HG03060 (cell line): ENCODE measurements at regions not wholly inside any gene's neighbourhood (a gene's known extent, or its start where the extent isn't known, plus 50 kb on each side); places are given as distances from the start of the nearest gene placed in this dataset.

Source experiments
- ATAC-seq: cut with Tn5 transposase; IDR thresholded peaks from one replicate; pipeline ENCODE4 v1.9.1; 2021; ENCODE audit warnings: low read depth, moderate number of reproducible peaks; ENCODE audit not compliant: unreplicated experiment

DNA sequence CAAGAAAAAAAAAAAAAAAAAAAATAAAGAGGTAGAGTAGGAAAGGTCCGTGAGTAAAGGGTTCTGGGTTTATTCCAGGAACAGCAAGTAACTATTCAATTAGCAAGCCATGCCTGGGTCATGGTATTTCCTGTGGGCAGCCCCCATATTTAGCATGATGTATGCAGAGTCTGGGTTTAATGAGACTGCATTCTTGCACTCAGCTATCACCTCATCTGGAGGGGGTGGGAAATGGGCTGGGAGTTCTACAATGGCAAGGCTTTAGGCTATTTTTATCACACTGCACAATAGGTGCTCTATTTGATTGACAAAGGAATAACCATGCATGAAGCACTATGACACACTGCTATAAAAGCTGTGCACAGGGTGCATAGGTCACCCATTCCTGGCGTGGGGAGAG, 104.0 kb upstream of the CCL2 start:
- no peak for ATAC-seq

DNA sequence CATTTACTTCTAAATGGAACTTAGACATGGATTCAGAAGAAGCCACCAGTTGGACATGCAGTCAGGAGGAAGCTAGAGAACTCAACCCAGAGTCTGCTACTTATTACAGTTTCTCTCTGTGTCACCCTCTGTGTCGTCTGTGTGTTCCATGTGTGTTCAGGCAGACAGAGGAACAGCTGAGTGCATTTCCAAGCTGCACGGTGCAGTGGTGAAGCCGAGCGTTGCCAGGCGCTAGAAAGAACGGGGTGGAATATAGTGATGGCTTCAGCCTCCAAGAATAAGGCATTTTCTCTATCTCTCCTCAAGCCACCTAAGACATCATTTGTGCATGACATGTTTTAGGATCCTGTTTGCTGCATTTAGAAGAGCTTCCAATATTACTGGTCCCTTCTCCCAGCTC, 101.1 kb upstream of the CCL2 start:
- no peak for ATAC-seq

DNA sequence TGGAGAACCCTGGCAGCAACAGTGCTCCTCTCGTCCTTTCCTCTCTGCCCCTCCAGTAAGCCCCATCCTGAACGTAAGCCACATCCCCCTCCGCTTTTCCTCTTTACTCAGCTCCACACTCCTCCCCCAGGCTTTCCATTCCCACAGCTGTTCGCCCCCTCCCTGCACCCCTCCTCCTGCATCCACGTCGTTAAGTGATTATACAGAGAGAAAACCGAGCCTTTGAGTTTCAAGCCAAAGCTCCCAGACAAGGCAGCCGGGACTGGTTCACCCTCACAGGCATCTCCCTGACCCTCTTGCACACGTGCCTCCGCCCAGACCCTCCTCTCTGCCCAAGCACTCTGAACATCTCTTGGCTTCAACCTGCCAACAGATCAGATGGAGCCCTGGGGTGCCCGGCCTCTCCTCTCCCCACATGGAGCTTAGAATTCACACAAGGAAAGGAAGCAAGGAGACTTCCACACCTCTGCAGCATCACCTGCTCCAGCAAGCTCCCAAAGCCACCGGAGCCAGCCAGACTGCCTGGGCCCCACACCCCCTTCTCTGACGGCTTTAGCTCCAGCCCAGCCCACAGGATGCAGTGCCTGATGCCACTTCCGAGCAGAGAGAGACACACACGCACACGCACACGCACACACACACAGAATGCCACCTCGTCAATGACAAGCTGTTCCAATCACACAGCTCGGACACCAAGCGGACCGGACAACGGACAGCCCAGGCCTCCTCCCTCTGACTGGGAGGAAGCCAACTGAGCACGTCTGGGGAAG, 99.9 kb upstream of the CCL2 start:
- no peak for ATAC-seq

DNA sequence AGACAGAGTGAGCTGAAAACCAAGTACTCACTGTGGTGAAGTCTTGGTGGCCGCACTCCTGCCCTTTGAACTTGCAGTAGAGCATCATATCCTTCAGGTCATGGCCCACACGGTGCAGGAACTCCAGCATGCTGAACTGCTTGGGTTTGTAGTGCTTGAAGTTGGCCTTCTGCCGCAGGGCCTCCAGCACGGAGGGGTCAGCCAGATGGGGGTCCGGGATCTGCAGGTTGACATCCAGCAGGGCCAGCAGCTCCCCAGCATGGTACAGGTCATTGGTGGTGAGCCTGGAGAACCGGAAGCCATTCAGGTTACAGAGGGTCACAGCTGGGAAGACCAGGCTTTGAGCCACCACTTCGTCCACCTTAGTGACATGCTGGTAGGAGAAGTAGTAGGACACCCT, 99.1 kb upstream of the CCL2 start:
- no peak for ATAC-seq

DNA sequence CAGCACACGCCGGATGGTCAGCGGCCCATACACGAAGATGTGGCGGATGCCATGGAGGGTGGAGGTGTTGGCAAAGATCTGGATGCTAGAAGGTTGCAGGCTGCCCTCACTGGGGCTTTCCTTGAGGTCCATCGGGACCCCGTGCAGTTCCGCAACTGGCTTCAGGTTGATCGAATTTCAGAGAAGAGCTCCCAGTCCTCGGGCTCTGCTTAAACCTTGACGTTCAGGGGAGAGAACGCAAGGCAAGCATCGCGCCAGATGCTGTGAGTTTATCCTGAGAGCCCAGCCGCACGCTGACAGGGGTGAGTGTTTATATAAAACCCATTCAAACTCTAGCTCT, 98.7 kb upstream of the CCL2 start:
- ATAC-seq: no peak

DNA sequence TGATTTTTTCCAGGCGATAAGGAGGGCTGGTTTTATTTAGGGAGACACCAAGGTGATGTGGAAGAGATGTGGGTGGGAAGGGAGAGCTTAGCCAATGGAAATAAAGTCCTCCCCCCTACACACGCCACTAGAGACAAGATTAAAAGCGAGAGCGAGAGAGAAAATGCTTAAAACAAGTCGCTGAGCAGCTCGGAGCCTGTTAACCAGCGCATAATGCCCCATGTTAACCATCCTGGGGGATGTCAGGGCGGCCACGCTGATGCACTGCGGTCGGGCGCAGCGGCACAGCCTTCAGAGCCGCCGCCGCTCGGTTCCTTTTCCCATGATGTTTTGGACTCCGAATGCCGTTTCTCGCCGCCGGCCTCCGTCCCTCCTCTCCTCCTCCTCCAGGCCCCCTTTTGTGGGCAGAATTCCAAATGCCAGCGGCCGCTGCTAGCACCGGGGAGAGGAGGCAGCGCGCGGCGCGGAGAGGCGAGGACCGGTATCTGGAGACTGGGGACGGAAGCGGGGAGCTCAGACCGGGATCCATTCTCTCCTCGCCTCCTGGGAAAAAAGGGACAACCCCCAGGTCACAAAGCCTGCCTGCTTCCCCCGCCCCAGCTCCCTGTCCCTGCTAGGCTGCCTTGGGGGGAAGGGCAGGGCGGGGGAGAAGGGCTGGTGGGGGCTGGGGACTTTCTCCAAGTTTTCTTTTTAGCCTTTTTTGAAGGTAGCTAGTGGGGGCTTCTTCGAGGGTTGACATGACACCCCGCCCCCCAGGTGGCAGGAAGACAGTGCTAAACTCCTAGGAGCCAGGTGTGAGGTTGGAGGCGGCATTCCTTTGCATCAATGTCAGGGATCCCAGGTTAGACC, 98.1 kb upstream of the CCL2 start:
- no peak for ATAC-seq

DNA sequence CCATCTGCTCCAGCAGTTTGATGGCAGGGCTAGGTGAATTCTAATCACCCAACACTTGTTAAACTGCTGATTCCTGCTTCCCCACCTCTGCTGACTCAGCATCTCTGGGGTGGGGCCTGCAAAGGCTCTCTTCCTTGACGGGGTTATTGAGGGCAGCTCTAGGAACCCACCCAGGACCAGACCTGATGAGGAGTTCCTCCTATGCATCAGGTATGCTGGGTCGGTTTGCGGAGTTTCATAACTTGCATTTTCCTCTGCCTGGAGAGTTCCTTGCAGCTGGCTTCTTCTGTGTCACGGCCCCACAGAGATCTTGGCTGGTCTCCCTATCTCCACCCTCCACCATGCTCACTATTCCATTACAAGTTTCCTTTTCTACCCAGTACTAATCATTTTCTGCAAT, 93.4 kb upstream of the CCL2 start:
- no peak for ATAC-seq

DNA sequence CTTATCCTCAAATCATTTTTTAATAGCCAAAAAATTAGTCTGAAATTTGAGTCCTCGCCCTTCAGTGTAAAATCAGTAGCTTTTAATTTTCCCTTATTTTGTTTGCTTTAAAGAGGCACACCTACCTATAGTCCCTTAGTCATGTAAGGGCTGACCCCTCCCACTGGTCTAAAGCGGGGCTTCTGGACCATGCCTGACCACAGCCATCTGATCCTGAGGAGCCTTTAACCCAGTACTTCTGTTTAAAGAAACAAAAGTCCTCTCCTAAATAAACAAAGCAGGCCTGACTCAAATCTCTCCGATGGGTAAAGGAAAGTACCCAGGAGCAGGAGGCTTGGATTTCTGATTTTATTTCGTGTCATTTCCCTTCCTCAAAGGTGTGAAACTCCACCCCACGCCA, 92.0 kb upstream of the CCL2 start:
- no peak for ATAC-seq

DNA sequence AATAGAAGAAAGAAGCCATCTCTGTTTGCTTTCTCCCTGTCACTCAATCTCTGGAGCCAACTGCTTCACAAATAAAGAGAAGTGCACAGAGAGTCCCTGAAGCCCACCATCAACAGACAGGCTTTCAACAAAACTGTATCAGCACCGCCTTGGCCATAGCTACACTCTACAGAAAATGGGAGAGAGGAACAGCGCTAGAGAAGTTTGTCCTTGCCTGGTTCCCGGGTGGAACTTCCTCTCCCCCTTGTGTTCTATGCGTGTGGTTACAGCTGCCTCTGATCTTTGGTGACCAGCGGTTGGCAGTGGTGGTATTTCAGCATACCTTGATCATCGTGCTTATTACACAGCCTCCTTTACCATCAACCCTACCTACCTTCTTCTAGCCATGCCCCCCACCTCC, 91.4 kb upstream of the CCL2 start:
- no peak for ATAC-seq

DNA sequence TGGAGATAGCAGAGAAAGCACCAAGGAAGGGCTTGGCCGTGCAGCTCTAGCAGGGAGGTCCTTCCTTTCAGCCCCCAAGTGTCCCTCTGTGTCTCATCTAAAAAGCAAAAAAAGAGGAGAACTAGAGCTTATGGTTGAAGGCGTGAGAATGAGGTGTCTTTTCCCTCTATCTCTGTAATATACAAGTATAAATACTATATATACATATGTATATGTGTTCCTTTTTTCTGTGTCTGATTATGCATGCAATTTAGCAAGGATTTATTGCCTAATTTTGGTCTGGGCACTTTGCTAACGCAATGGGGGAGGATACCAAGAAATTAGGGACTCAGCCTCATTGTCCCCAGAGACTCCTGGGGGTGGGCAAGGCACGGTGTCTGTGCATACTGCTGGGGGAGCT, 90.2 kb upstream of the CCL2 start:
- no peak for ATAC-seq

DNA sequence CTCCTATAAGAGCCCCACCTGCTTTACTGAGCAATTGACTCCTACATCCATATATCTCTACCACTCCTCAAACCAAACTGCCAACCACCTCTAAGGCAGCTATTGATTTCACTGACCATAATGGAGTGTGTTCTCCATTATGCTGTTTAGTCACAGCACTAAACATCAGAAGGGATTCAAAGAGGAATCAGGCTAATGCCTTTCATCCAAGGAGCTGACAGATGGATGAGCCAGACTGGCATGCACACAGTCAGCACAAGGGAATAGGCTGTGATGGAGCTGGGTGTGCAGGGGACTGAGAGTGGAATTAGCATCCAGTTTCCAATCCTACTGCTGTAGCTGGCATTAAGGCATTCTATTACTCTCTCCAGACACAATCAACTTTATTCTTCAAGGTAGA, 88.7 kb upstream of the CCL2 start:
- no peak for ATAC-seq

DNA sequence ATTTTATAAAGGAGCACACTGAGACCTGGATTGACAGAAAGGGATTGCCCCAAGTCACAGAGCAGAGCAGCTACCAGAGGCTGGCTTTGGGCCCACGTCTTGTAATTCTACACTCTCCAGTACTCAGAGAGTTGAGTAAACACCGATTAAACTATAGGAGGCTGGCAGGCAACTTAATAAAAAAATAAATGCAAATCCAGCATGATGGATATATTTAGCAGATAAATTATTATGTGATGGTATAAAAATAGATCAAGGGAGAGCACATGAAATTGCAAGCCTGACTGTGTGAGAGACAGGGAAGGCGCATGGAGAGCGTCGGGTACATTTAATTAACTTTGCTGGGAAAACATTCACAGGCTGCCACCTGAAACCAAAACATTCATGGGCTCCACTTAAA, 87.7 kb upstream of the CCL2 start:
- no peak for ATAC-seq

DNA sequence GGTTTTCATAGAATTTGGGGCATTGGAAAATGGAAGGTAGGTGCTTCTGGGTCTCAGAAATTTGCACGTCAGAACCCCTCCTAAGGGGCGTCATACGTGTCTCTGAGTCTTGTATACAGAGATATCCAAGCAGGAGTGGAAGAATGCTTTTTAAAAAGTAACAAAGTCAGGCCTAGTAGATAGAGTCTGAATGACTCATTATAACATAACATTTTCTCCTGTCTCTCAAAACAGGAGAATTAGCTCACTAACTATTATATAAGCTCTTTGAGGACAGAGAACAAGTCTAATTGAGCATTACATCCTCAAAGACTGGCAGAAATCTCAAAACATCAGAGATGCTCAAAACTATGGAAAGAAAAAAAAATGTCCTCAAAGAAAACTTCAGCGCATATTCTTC, 86.1 kb upstream of the CCL2 start:
- ATAC-seq: no peak

DNA sequence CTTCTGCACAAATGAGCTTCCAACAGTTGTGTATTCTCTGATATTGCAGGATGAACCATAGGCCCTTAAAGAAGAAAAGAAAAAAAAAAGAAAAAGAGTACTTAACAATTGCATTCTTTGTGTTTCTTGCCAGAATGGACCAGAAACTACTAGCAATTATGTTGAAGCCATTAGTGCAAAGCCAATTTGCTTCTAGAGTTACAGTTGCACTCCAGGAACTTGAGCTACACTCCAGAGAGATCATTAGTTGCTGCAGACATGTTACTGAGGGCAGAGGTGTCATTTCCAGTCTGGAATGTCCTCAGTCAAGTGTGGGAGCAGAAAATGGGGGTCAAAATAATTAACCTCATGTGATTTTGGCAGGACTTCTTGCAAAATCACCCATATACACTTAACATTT, 85.6 kb upstream of the CCL2 start:
- no peak for ATAC-seq

DNA sequence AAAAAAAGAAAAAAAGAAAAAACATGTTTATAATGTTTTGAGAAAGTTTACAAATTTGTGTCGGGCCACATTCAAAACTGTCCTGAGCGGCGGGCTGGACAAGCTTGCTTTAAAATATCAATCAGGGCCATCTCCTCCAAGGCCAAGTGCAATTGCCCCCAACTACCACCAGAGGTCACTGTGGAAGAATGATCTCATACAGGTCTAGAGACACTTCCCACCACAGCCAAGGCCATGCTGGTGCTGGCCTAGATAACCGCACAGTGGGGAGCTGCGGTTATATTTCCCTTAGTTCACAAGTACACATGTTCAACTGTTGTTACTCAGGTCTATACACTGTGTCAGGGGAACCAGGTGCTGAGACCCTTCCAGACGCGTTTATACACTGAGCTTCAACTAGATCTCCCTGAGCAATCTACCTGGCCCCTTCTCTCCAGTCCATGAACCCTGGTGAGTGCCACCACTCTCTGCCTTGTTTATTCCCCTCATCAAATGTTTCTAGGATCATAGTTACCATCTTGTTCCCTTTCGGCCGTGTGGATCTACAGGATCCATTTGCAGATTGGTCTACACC, 83.8 kb upstream of the CCL2 start:
- no peak for ATAC-seq

DNA sequence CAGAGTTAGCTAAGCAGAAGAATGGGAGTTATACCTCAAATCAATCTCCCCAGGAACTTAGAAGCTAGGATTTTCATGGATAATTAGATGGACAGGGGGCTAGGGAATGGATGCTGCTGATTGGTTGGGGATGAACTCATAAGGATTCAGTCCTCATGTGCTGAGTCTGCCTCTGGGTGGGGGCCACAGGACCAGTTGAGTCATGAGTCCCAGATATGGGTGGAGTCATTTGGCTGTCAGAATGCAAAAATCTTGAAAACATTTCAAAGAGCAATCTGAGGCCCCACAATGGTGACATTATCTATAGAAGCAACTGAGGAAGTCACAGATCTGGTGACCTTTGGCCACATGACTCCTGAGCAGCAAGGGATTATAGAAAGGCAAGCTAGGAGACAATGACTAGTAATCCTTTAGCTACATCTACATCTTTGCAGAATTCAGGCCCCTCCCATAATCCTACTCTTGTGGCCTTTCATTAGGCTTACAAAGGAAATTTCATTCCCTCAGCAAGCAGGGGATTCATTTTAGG, 82.6 kb upstream of the CCL2 start:
- ATAC-seq: no peak

DNA sequence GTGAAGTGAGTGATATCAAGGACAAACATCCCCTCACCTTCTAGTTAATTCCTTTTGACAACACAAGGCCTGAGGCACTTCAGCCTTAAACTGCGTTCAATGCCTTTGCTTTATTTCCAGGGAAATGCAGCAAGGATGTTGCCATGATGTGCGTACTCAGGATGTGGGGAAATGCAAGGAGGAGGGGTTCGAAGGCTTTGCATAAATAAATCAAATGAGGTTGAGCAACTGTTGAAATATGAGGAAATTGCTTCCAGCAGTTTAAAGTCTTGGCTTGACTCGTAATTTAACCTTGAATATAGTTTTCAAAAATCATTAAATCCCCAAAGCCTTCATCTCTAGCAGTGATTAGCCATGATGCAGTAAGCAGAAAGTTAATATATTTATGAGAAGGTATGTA, 81.8 kb upstream of the CCL2 start:
- no peak for ATAC-seq

DNA sequence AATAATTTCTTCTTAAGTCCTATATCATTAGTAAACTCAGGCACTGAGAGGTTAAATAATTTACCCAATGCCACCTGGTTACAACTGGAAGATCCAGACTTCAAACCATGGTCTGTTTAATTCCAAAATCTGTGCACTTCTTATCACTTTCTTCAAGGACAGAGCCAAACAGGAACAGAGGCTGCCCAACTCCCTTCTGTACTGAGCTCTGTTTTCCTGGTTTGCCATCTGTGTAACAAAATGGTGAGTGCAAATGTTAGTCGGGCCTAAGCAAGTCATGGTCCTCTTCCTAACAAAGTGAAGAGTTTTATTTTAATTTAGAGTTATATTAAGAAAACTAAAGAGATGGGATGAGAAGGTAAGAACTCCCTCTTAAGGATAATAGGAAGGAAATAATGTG, 80.6 kb upstream of the CCL2 start:
- ATAC-seq: no peak

DNA sequence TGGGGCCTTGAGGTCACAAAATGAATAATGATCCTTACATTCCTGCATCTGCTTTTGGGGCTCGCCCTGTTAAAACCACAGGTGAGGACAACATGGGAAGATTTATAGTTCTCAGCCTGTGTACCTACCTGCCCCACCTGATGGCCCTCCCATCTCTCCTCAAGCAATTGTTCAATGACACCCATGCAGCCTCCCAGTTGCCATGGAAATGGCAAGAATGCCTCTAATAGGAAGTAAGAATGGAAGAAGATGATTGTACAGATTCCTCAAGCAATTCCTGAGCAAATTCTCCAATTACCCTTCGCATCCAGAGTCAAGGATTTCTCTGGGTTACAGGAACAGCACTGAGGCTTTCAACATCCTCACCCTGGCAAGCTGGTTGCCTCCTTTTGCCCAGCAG, 78.6 kb upstream of the CCL2 start:
- no peak for ATAC-seq

DNA sequence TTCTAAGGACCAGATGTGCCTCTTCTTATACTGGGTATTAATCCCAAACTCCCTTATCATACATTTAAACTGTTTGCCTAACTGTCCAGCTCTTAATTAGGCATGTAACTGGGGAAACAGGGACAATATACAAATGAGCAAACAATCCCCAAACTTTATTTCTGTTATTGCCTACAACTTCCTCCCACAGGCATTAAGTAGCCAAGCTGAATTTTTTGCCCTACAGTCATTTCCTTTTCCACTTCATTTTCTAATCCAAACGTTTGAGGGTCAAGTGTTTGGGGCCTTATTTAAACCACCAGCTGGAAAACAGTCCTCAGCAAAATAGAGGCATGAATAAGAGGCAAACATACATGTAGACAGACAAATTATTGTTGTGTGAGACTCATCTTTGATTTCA, 77.4 kb upstream of the CCL2 start:
- no peak for ATAC-seq

DNA sequence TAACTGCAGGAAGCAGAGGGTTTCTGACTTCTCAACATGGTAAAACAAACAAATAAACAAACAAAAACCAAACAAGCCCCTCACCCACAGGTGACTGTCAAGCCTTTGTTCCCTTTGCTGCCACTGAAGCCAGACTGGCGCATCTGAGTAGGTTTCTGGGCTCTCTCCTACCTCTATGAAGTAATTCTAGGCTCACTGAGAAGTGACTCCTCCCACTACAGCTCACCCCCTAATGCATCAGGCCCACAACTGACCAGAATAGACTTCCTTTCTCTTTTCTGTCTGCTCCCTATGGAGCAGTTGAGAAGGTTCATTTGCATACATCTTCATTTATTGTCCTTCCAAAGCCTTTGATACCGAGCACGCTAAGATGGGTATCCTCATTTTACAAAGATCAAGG, 77.0 kb upstream of the CCL2 start:
- ATAC-seq: no peak
